ENCODE measurements at regions not wholly inside any gene's neighbourhood (a gene's known extent, or its start where the extent isn't known, plus 50 kb on each side); places are given as distances from the start of the nearest gene placed in this dataset.
"Not testable (repeated sequence)": the region's sequence is repeated elsewhere in the genome, so short reads cannot be mapped to it uniquely, and the experiment has no call there.

GRCh38 chr1:102498929-102499328 is 502.2 kb upstream of the OLFM3 start:
- Mint-ChIP-seq H3K36me3 (no peaks in the 10 kb centered on the region), H3K27ac (no peak overlapping the region), H3K4me1 (no peaks in the 10 kb centered on the region), H3K9me3 (peaks cover 5% of the 10 kb centered on the region), H3K4me3 (no peak overlapping the region), H3K27me3 (no peaks in the 10 kb centered on the region)
- ATAC-seq: no peak

- H3K4me3 Mint-ChIP-seq, H3K36me3 Mint-ChIP-seq, H3K27me3 Mint-ChIP-seq, H3K9me3 Mint-ChIP-seq, ATAC-seq, H3K4me1 Mint-ChIP-seq, H3K27ac Mint-ChIP-seq: not testable (repeated sequence)
These were observed 501.1 kb upstream of the OLFM3 start for GRCh38 chr1:102497810-102498209.

GRCh38 chr1:102472520-102472919 is 475.8 kb upstream of the OLFM3 start:
- no peaks in the 10 kb centered on the region for H3K4me1 Mint-ChIP-seq
- ATAC-seq: no peak
- H3K27me3 Mint-ChIP-seq: no peaks in the 10 kb centered on the region
- H3K4me3 Mint-ChIP-seq: no peak overlapping the region
- H3K27ac Mint-ChIP-seq: no peak overlapping the region
- H3K36me3 Mint-ChIP-seq: no peaks in the 10 kb centered on the region
- H3K9me3 Mint-ChIP-seq: no peaks in the 10 kb centered on the region

- Mint-ChIP-seq H3K4me3 (no peak overlapping the region), H3K27me3 (no peaks in the 10 kb centered on the region), H3K27ac (no peak overlapping the region), H3K4me1 (no peaks in the 10 kb centered on the region), H3K9me3 (peaks cover 2% of the 10 kb centered on the region), H3K36me3 (no peaks in the 10 kb centered on the region)
- ATAC-seq: no peak
These were observed 474.0 kb upstream of the OLFM3 start for GRCh38 chr1:102470767-102471166.

GRCh38 chr1:102466487-102466886 is 469.8 kb upstream of the OLFM3 start:
- Mint-ChIP-seq H3K9me3 (peaks cover 3% of the 10 kb centered on the region), H3K27me3 (no peaks in the 10 kb centered on the region), H3K36me3 (no peaks in the 10 kb centered on the region), H3K27ac (no peak overlapping the region), H3K4me3 (no peak overlapping the region), H3K4me1 (no peaks in the 10 kb centered on the region)
- no peak for ATAC-seq

GRCh38 chr1:102463328-102463727 is 466.6 kb upstream of the OLFM3 start:
- H3K9me3 Mint-ChIP-seq: peaks cover 3% of the 10 kb centered on the region
- no peak for ATAC-seq
- no peak overlapping the region for H3K27ac Mint-ChIP-seq
- H3K4me1 Mint-ChIP-seq: no peaks in the 10 kb centered on the region
- no peaks in the 10 kb centered on the region for H3K27me3 Mint-ChIP-seq
- H3K4me3 Mint-ChIP-seq: no peak overlapping the region
- H3K36me3 Mint-ChIP-seq: no peaks in the 10 kb centered on the region

GRCh38 chr1:102442317-102442716 is 445.6 kb upstream of the OLFM3 start:
- ATAC-seq, H3K36me3 Mint-ChIP-seq, H3K27me3 Mint-ChIP-seq, H3K27ac Mint-ChIP-seq, H3K4me3 Mint-ChIP-seq, H3K4me1 Mint-ChIP-seq: not testable (repeated sequence)
- H3K9me3 Mint-ChIP-seq: peaks cover 12% of the 10 kb centered on the region

GRCh38 chr1:102435483-102435882 is 438.8 kb upstream of the OLFM3 start:
- no peaks in the 10 kb centered on the region for H3K36me3 Mint-ChIP-seq
- no peak overlapping the region for H3K27ac Mint-ChIP-seq
- ATAC-seq: no peak
- no peak overlapping the region for H3K4me3 Mint-ChIP-seq
- H3K27me3 Mint-ChIP-seq: no peaks in the 10 kb centered on the region
- H3K4me1 Mint-ChIP-seq: no peaks in the 10 kb centered on the region
- peaks cover 3% of the 10 kb centered on the region for H3K9me3 Mint-ChIP-seq

GRCh38 chr1:102434421-102434820 is 437.7 kb upstream of the OLFM3 start:
- no peaks in the 10 kb centered on the region for H3K4me1 Mint-ChIP-seq

GRCh38 chr1:102431253-102431652 is 434.5 kb upstream of the OLFM3 start:
- ATAC-seq: no peak
- Mint-ChIP-seq H3K27ac (no peak overlapping the region), H3K27me3 (no peaks in the 10 kb centered on the region), H3K4me1 (no peaks in the 10 kb centered on the region), H3K9me3 (peaks cover 3% of the 10 kb centered on the region), H3K4me3 (no peak overlapping the region), H3K36me3 (no peaks in the 10 kb centered on the region)

More at GRCh38 chr1:102434421-102434820, 437.7 kb upstream of the OLFM3 start:
- Mint-ChIP-seq H3K27ac (no peak overlapping the region), H3K4me3 (no peak overlapping the region), H3K9me3 (peaks cover 3% of the 10 kb centered on the region), H3K36me3 (no peaks in the 10 kb centered on the region), H3K27me3 (no peaks in the 10 kb centered on the region)
- no peak for ATAC-seq

- no peak for ATAC-seq
- H3K9me3 Mint-ChIP-seq: no peaks in the 10 kb centered on the region
These were observed 423.3 kb upstream of the OLFM3 start for GRCh38 chr1:102420034-102420433.

More at GRCh38 chr1:102420034-102420433, 423.3 kb upstream of the OLFM3 start:
- H3K4me3 Mint-ChIP-seq: no peak overlapping the region
- no peaks in the 10 kb centered on the region for H3K4me1 Mint-ChIP-seq
- no peaks in the 10 kb centered on the region for H3K36me3 Mint-ChIP-seq
- no peaks in the 10 kb centered on the region for H3K27me3 Mint-ChIP-seq
- H3K27ac Mint-ChIP-seq: no peak overlapping the region

All from stimulated activated memory B cell treated with anti-CD40 and anti-IgM and Interleukin-4, amounts not matched to agents 10 μg/mL and 1 μg/mL and 100 μg/mL, for 72 hours (primary cell).